ENCODE measurements at regions not wholly inside any gene's neighbourhood (a gene's known extent, or its start where the extent isn't known, plus 50 kb on each side); places are given as distances from the start of the nearest gene placed in this dataset.

- H3K4me3 ChIP-seq (ENCODE audit: low read length): no peak overlapping the region
- DNase-seq (ENCODE audit: low read depth): no peak
- TF ChIP-seq, protein P1, sequence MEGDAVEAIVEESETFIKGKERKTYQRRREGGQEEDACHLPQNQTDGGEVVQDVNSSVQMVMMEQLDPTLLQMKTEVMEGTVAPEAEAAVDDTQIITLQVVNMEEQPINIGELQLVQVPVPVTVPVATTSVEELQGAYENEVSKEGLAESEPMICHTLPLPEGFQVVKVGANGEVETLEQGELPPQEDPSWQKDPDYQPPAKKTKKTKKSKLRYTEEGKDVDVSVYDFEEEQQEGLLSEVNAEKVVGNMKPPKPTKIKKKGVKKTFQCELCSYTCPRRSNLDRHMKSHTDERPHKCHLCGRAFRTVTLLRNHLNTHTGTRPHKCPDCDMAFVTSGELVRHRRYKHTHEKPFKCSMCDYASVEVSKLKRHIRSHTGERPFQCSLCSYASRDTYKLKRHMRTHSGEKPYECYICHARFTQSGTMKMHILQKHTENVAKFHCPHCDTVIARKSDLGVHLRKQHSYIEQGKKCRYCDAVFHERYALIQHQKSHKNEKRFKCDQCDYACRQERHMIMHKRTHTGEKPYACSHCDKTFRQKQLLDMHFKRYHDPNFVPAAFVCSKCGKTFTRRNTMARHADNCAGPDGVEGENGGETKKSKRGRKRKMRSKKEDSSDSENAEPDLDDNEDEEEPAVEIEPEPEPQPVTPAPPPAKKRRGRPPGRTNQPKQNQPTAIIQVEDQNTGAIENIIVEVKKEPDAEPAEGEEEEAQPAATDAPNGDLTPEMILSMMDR (conservative IDR thresholded peaks at IDR 0.05; ENCODE audit: low read depth, low read length): no peak
Observed at GRCh38 chr11:28547321-28547741, 439.1 kb downstream of the METTL15 start.

- no peak for DNase-seq (ENCODE audit: low read depth)
- no peak overlapping the region for H3K4me3 ChIP-seq (ENCODE audit: low read length)
- TF ChIP-seq, protein P1 (conservative IDR thresholded peaks at IDR 0.05; ENCODE audit: low read depth, low read length): no peak
Observed at GRCh38 chr11:28545536-28545935, 437.3 kb downstream of the METTL15 start.

DNA sequence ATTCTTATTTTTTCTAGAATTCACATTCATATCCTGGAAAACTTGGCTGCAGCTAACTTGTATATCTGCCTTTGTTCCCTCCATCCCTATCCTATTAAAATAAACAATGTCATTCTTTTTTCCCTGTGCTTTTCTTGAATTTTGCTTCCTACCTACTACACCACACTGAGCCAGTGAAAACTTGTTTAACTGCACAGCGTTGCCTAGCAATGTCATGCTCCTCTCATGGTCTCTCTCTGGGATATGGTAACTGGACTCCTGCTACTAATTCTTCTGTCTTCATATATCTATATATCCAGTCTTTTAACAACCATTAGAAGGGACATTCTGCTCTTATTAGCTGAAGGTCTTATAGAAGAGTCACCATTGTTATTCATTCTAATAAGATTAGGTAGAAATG lies 434.4 kb downstream of the METTL15 start:
- DNase-seq (ENCODE audit: low read depth): no peak
- H3K4me3 ChIP-seq (ENCODE audit: low read length): no peak overlapping the region
- TF ChIP-seq, protein P1 (conservative IDR thresholded peaks at IDR 0.05; ENCODE audit: low read depth, low read length): no peak

DNA sequence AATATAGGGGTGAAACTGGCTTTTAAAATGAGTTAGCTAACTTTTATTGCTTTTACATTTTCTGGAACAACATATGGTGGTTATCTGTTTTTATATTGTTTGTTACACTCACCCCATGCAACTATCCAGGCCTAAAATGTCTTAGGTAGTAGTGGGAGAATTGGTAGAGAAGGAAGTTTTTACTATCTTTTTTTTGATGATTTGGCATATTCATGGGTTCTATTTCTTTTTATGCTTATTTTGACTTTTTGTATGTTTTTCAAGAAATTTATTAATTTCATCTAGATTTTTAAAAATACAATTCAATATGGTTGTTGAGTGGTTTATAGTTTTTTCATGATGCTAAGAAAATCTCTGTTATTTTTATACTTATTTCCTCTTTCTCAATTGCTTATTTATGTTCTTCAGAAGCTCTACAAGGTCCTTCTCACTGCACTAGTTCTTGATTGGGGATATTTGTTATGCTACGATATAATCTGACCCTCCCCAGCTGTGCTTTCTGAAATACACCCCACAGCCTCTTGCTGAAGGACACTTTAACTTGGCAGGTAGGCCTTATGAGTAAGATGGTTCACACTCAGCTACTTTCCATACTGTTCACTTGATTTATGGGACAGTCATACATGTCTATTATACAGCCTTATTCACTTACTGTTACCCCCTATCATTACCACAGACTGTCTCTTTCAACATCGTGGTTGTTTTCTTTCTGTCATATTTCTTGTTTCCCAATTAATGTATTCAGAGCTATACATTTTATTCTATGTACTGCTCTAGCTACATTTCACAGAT lies 431.2 kb downstream of the METTL15 start:
- DNase-seq (ENCODE audit: low read depth): no peak
- TF ChIP-seq, protein P1 (conservative IDR thresholded peaks at IDR 0.05; ENCODE audit: low read depth, low read length): no peak
- H3K4me3 ChIP-seq (ENCODE audit: low read length): no peak overlapping the region

GRCh38 chr11:28537822-28538221 lies 429.6 kb downstream of the METTL15 start:
- TF ChIP-seq, protein P1 (conservative IDR thresholded peaks at IDR 0.05; ENCODE audit: low read depth, low read length): no peak
- H3K4me3 ChIP-seq (ENCODE audit: low read length): no peak overlapping the region
- no peak for DNase-seq (ENCODE audit: low read depth)

DNA sequence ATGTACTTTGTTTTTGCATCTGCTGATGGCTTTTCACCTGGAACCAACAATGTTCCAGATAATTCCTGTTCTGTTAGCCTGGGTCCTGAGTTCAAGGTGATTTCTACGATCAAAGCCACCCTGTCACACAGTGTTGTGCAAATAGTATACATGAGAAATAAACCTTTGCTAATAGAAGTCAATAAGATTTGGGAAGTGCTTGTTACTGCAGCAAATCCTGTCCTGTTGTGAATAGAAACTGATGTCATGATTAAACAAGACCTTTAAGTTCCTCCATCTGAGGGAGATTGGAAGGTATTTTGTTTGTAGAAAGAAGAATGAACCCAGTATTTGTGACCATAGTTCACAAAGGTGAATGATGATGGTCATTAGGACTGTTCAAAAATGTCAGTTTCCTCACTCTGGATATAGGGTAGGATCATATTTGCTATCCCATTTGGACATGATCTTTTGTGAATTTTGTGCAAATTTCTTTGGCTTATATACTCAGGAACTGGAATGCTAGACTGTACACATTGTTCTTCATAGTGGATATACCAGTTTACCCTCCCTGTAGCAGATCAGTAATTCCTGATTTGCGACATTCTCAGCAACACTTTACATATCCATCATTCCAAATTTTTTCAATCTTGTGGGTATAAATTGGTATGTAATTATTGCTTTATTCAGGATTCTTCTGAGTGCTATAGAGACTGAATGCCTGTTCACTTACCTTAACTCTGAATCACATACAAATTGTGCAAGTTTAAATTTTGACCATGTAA lies 428.5 kb downstream of the METTL15 start:
- no peak overlapping the region for H3K4me3 ChIP-seq (ENCODE audit: low read length)
- no peak for DNase-seq (ENCODE audit: low read depth)
- TF ChIP-seq, protein P1 (conservative IDR thresholded peaks at IDR 0.05; ENCODE audit: low read depth, low read length): no peak
